Upper lobe of right lung (tissue), 1 donor: ENCODE measurements at regions not wholly inside any gene's neighbourhood (a gene's known extent, or its start where the extent isn't known, plus 50 kb on each side); places are given as distances from the start of the nearest gene placed in this dataset.
"Not testable (repeated sequence)": the region's sequence is repeated elsewhere in the genome, so short reads cannot be mapped to it uniquely, and the experiment has no call there.

Experiments
- ATAC-seq: fragments of 200-7000 bp; cut with Tn5 transposase; one replicate; pipeline ENCODE4 v1.9.1; 2020; ENCODE audit warnings: mild to moderate bottlenecking, moderate library complexity
- DNase-seq: peaks from one replicate; pipeline ENCODE4 v3.0.0-alpha.2; 2020
- H3K27ac ChIP-seq: fragments of 200-600 bp; one replicate; pipeline ENCODE4 v1.8.0; 2022
- H3K27me3 ChIP-seq: fragments of 200-600 bp; one replicate; pipeline ENCODE4 v1.8.0; 2022; ENCODE audit warnings: mild to moderate bottlenecking
- H3K36me3 ChIP-seq: fragments of 200-600 bp; one replicate; pipeline ENCODE4 v1.8.0; 2022
- H3K4me1 ChIP-seq: fragments of 200-600 bp; one replicate; pipeline ENCODE4 v1.8.0; 2022
- H3K4me3 ChIP-seq: fragments of 200-600 bp; one replicate; pipeline ENCODE4 v1.8.0; 2022; ENCODE audit warnings: mild to moderate bottlenecking
- H3K9me3 ChIP-seq: fragments of 200-600 bp; one replicate; pipeline ENCODE4 v1.8.0; 2022
- CTCF ChIP-seq: fragments of 200-600 bp; IDR thresholded peaks from one replicate; pipeline ENCODE4 v1.8.0; 2022; ENCODE audit warnings: antibody characterized with exemption
- intact Hi-C: fragments of 100-400 bp; cut with DNase I; formaldehyde crosslinking; loops from one replicate; pipeline ENCODE4 v1.11.0; 2022
- donor health status: DM: no; HTN: yes; CAD: no; lungs with severe emphysema.

DNA sequence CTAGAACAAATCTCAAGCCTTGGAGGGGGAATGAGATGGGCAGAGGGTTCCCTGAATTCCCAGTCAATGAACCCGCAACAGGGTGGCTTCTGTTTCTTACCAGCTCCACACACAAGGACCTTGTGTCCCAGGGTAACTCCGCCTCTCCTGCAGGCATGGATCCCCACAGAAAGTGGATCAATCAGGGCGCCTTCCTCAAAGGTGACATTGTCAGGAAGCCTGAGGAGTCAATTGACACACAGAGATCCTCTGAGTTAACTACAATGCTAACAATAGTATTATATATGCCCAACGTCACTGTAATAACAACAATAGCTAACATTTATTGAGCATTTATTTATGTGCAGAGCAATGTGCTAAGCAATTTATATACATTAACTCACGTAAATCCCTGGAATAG lies 98.8 kb downstream of the TRIM69 start:
- H3K36me3 ChIP-seq, H3K27me3 ChIP-seq, DNase-seq, H3K9me3 ChIP-seq, H3K4me1 ChIP-seq, H3K4me3 ChIP-seq, ATAC-seq, H3K27ac ChIP-seq, intact Hi-C loops: not testable (repeated sequence)

DNA sequence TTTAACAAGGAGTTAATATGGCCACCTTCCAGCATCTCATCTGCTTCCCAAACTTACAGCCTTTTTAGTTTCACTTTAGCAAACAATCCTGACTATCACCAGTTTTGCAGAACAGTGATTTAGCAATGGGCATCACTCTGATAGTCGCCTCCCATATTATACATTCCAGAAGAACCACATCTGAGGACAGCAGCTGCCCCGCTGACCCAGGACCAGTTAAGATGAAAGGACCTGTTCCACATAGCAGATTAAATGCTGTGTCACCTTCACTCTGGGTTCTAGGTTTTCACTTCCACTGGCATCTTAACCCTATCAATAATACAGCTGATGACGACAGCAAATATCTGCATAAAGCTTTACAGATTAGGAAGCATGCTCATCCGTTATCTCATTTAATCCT lies 99.8 kb downstream of the TRIM69 start:
- no peak for DNase-seq
- H3K27ac ChIP-seq = no peak overlapping the region
- no peaks in the 10 kb centered on the region for H3K36me3 ChIP-seq
- no peak for ATAC-seq
- peaks cover 1% of the 10 kb centered on the region for H3K4me1 ChIP-seq
- H3K9me3 ChIP-seq = no peaks in the 10 kb centered on the region
- intact Hi-C loops = no loop called here
- H3K4me3 ChIP-seq = no peak overlapping the region
- H3K27me3 ChIP-seq = no peaks in the 10 kb centered on the region
- TF ChIP-seq CTCF = no peak

- H3K27ac ChIP-seq, ATAC-seq, intact Hi-C loops, H3K27me3 ChIP-seq, H3K4me3 ChIP-seq, H3K9me3 ChIP-seq, H3K4me1 ChIP-seq, DNase-seq, H3K36me3 ChIP-seq: not testable (repeated sequence)
Measured at GRCh38 chr15:44838929-44839328, 102.6 kb downstream of the TRIM69 start.

- H3K36me3 ChIP-seq, DNase-seq, H3K27me3 ChIP-seq, H3K4me1 ChIP-seq, intact Hi-C loops, H3K4me3 ChIP-seq, H3K27ac ChIP-seq, ATAC-seq, H3K9me3 ChIP-seq: not testable (repeated sequence)
Measured at GRCh38 chr15:44841762-44842161, 105.4 kb downstream of the TRIM69 start.

DNA sequence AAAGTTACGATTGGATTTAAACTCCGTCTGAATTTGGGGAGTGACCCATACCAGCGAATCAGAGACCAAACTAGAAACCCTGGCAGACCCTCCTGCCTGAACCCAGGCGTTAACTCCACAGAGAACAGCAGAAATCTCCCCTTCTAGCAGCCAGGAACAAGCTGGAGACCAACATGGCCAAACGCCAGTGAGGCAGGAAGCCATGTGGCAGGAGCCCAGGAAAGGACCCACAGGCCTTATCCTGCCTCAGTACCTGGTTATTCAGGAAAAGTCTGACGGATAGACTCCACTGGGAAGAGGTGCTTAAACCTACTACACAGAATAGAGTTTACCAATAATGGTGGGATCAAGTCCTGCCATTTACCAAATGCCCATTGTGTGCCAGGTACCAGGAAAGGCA lies 106.6 kb downstream of the TRIM69 start:
- not testable (repeated sequence) for DNase-seq

DNA sequence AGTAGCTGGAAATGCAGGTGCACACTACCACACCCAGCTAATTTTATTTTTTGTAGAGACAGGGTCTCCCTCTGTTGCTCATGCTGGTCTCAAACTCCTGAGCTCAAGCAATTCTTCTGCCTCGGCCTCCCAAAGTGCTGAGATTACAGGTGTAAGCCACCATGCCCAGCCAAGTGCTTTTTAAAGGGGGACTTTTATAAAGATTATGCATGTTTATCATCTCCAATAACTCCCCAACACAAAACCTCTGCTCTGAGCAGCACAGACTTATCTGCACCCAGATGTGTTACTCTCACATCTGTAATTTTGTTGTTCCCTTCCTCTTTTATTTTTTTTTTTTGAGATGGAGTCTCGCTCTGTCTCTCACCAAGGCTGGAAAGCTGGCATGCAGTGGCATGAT lies 108.6 kb downstream of the TRIM69 start:
- H3K36me3 ChIP-seq, H3K27me3 ChIP-seq, H3K4me1 ChIP-seq, DNase-seq, H3K9me3 ChIP-seq, H3K4me3 ChIP-seq, ATAC-seq, intact Hi-C loops, H3K27ac ChIP-seq: not testable (repeated sequence)

More for the DNA sequence above, 106.6 kb downstream of the TRIM69 start:
- H3K4me1 ChIP-seq, intact Hi-C loops, H3K27ac ChIP-seq, ATAC-seq, H3K27me3 ChIP-seq, H3K9me3 ChIP-seq, H3K36me3 ChIP-seq, H3K4me3 ChIP-seq: not testable (repeated sequence)

DNA sequence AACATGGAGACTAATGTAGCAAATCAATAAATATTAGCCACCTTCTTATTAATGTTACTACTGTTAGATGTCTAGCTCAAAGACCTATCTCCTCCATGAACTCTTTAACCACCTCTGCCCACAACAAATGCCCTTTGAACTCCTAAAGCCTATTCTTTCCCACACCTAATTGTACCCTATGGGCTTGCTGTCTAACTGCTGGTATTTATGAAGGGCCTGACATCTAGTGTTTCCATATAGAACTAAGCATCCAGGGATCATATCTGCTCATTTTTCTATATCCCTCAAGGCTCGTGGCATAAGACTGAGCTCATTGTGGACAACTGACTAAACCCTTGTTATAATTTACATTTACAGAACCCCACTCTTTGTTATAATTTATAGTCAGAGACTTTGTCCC lies 109.8 kb downstream of the TRIM69 start:
- H3K36me3 ChIP-seq, DNase-seq, H3K4me1 ChIP-seq, intact Hi-C loops, ATAC-seq, H3K4me3 ChIP-seq, H3K9me3 ChIP-seq, H3K27ac ChIP-seq, H3K27me3 ChIP-seq: not testable (repeated sequence)

- H3K27me3 ChIP-seq, H3K27ac ChIP-seq, H3K9me3 ChIP-seq, DNase-seq, H3K4me1 ChIP-seq, ATAC-seq, intact Hi-C loops, H3K36me3 ChIP-seq, H3K4me3 ChIP-seq: not testable (repeated sequence)
Measured at GRCh38 chr15:44847555-44847954, 108.9 kb upstream of the TERB2 start.

GRCh38 chr15:44848859-44849258 lies 107.6 kb upstream of the TERB2 start:
- H3K9me3 ChIP-seq, H3K4me1 ChIP-seq, H3K27ac ChIP-seq, ATAC-seq, DNase-seq, H3K36me3 ChIP-seq, H3K4me3 ChIP-seq, intact Hi-C loops, H3K27me3 ChIP-seq: not testable (repeated sequence)

GRCh38 chr15:44849701-44850403 lies 106.6 kb upstream of the TERB2 start:
- ATAC-seq, DNase-seq, H3K36me3 ChIP-seq, H3K9me3 ChIP-seq, intact Hi-C loops, H3K4me1 ChIP-seq, H3K27me3 ChIP-seq, H3K4me3 ChIP-seq, H3K27ac ChIP-seq: not testable (repeated sequence)
